CMK (cell line): ENCODE measurements at regions not wholly inside any gene's neighbourhood (a gene's known extent, or its start where the extent isn't known, plus 50 kb on each side); places are given as distances from the start of the nearest gene placed in this dataset.
A peak's percentile ranks its signal among the peaks of the same experiment; 100 is the strongest.
"Not testable (repeated sequence)": the region's sequence is repeated elsewhere in the genome, so short reads cannot be mapped to it uniquely, and the experiment has no call there.

Experiments used
- DNase-seq: peaks from one replicate; pipeline ENCODE4 v3.0.0-alpha.2; 2010; ENCODE audit warnings: low read depth

DNA sequence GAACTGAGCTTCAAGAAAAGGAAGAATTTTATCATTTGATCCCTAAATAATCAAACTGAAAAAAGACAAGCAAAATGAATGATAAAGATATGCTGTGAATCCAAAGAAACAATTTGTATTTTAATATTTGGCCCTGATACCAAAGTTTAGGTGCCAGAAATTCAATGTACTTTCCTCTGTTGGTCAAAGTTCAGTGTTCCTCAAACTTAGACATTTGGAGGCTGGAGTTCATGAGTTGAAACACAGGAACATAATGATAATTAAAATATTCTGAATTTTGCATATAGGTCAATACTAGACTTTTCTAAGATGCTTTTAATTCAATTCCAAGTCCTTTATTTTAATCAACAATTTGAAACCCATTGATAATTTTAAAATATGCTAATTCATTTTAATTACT is 1007.7 kb upstream of the ATXN7L3B start:
- DNase-seq: no peak

DNA sequence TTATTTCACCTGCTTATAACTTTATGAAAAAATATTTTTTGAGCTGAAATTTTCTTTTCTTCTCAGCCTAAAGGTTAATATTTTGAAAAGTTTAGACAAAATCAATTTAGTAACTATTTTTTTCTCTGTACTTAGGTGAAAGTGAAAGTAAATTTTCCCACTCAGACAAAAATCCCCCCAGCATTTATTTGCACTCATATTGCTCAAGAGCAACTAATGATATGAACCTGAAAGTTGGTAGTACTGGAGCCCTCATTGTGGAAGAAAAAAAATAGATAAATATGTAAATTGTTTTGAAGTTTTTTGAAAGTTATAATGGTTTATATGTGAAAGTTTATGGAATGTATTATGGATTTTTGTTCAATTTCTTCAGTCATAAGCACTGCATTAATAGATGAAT is 1005.9 kb upstream of the ATXN7L3B start:
- no peak for DNase-seq

DNA sequence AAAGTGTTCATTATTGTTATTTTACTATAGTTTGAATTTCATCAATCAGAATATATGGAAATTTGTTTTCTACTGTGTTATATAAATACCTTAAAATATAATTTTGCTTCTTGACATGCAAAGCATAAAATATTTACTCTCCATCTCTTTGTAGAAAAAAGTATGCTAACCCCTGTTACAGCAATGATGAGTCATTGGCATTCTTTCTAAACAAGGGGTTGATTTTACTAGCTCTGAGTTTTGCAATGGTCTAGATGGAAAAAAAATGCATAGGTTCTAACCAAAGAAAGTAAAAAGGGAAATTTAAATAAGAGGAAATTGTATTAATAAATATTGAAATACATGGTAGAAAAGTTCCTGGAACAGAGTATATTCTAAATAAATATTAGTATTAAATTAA is 990.2 kb upstream of the ATXN7L3B start:
- DNase-seq: no peak

DNA sequence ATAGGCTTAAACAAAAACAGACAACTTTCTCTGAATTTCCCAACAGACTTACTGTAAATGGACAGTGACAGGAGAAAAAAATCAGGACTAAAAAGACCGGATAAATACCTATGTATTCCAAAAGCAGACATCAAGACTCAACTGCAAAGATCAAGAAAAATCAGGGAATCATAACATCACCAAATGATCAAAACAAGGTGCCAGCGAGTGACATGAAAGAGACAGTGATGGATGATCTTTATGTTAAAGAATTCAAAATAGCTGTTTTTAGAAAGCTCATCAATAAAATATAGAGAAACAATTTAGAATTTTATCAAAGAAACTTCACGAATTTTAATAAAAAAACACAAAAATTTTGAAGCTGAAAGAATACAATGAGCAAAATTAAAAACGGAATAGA is 952.5 kb upstream of the ATXN7L3B start:
- no peak for DNase-seq

DNA sequence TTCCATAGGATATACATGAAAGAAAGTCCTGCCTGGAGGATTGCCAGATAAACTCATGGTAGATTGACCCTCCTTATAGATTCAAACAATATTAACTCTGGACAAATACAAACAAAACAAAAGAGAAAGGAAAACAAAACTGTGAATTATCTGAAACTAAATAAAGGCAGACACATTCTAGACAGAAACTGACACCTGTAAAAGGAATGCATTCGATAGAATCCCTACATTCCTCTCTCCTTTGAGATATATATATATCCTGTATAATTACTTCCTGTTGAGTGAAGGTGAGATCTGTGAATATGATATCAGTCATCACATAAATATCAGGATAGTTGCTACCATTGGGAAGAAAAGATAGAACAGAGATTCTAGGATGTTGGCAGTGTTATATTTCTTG is 948.4 kb upstream of the ATXN7L3B start:
- DNase-seq: no peak

DNA sequence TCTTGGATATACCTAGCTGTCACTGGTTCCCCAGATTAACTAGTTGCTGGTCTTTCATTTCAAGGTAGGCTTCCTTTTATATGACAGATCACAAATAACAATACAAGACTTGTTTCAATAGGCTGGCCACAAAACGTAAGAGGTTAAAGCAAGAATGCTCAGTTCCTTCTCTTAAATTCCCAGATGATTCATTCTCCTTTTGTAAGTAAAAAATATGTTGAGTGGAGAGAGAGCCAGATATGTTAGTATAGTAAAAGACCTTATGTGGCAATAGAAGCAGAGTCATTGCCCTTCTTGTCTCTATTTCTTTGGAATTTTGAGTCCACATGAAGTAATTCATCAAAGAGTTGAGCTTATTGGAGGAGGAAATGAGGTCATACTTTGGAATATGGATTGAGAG is 939.0 kb upstream of the ATXN7L3B start:
- no peak for DNase-seq

DNA sequence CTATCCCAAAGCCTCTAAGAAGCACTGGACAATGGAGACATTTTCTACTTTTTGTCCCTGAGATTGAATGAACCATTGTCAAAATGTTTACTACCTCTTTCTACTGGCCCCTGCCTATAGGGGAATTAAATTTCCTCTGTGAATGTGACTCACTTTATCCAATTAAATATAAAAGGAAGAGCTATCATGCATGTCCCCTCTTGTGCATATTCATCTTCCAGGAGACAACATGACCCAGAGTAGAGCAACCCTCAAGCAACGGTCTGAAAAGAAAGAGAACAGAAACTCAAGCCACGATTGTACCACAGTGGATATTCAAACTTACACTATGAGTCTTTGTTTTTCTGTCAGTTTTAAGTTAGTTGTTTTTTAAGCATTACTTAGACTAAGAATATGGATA is 938.4 kb upstream of the ATXN7L3B start:
- no peak for DNase-seq

DNA sequence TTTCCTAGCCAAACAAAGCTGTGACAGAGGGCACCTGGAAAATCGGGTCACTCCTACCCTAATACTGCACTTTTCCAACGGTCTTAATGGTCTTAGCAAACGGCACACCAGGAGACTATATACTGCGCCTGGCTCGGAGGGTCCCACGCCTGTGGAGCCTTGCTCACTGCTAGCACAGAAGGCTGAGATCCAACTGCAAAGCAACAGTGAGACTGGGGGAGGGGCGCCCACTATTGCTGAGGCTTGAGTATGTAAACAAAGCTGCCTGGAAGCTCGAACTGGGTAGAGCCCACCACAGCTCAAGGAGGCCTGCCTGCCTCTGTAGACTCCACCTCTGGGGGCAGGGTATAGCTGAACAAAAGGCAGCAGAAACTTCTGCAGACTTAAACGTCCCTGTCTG is 931.7 kb upstream of the ATXN7L3B start:
- DNase-seq: not testable (repeated sequence)

DNA sequence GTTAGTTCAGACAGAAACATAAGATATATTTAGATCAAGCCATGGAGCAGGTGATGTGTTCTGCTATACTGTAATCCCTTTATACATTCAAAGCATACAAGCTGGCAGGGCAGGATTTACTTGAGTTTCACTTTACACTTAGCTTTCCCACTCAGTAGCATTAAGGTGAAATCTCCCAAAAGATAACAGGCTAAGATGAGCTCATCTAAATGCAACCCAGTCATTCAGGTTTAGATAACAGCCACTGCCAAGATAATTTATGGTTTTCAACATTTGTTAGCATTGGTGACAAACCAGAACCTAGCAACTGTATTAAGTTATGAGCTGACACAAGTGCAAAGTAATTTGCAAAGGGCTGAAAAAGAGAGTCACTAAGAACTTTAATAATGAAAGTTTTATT is 925.1 kb upstream of the ATXN7L3B start:
- DNase-seq: no peak

DNA sequence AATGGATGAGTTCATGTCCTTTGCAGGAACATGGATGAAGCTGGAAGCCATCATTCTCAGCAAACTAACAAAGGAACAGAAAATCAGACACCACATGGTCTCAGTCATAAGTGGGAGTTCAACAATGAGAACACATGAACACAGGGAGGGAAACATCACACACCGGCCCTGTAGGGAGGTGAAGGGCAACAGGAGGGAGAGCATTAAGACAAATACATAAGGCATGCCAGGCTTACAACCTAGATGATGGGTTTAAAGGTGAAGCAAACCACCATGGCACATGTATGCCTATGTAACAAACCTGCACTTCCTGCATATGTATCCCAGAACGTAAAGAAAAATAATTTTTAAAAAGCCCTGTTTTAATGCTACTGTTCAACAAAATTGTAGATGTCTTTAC is 914.2 kb upstream of the ATXN7L3B start:
- no peak for DNase-seq

DNA sequence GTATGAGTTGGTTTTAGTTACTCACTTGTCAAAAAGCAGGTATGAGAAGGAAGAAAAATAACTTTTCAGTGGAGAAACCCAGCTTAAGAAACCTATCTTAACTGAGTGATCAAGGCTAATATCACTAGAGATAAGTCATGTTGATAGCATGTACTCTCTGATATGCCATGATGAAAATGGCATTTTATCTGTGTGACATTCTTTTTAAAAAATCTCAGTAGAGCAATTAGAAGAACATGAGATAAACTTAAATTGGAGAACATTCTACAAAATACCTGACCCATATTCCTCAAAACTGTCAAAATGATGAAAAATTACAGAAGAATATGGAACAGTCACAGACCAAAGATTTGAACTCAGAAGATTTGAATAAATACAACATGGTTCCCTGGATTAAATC is 912.4 kb upstream of the ATXN7L3B start:
- no peak for DNase-seq

DNA sequence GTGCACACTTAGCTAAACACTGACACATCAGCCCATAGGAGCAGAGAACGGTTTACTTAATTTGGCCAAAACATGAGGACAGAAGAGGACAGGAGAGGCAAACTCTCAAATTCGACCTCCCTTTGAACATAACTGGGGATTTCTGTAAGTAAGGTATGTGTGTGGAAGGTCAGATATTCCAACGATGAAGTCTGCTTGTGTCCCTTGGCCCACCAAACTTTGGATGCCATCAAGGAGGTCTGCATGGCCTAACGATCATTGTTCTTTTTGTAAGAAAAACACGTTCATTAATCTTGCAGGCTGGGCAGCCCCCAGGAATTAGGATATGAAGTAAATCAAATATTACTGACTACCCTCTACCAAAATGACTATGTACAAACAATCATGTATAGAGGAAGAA is 908.5 kb upstream of the ATXN7L3B start:
- DNase-seq: no peak

DNA sequence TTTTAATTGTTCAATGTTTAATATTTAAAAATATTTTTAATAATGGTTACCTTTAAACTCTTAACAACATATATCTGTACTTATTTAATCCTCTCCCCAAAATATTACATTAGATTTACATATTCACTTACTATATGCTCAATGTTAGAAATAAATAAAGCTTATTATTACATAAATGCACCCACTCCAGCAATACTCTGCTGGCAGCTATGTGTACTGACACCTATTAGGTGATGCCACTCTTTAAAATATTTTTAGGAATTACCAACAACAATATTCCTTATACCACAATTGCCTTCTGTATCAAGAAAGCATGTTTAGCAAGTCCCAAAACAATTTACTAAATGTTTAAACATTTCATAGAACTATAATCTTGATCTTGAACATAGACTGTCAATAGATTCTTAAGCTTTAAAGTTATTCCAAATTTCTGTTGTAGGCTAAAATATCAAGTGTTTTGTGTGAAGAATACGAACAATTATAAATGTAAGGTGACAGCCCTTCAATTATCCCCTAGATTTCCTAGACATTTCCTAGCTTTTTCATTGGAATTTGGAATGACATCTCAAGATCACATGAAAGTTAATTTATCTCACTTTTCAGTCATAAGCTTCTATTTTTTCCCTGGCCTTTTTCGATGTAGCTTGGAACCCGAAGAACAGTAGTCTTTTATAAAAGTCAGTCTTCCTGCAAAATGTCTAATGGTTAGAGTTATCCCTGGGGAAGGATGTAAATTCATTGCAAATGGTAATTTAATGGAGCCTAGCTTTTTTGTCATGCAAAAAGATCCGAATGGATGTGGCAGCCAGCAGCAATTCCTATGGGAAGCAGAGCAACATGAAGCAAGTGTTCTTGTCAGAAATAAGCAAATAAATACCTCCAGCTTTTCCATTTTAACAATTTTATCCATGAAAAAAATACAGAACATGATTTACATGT is 907.5 kb upstream of the ATXN7L3B start:
- no peak for DNase-seq

DNA sequence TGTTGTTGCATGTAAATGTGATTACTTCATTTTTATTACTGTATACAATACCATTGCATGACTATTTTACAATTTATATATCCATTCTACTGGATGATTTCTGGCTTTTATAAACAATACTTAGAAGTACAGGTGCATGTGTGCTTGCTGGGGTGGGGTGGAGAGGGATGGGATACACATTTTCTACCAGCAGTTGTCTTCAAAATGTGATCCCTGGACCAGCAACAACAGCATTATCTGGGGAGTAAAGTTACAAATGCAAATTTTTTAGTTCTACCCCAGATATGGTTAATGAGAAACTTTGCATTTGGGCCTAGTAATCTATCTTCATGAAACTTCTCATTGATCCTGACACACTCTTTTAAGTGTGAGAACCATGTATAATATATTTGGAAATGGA is 905.4 kb upstream of the ATXN7L3B start:
- DNase-seq: no peak

DNA sequence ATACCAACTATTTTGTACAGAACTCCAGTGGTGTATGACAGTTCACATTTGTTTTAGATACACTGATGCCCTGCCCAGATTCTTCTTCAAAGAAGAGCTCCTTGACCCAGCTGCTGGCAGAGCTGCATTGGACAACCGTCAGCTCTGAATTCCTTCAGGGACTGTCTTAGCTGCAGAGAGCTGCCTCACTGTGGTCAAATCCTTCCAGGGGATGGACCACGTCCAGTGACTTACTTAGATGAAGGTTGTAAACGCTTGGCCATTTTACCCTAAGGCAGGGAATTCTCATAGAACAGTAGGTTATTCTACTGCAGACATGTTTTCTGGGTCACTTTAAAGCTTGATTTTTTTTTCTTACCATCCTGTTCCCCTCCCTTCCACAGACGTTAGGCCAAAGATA is 905.0 kb upstream of the ATXN7L3B start:
- no peak for DNase-seq

DNA sequence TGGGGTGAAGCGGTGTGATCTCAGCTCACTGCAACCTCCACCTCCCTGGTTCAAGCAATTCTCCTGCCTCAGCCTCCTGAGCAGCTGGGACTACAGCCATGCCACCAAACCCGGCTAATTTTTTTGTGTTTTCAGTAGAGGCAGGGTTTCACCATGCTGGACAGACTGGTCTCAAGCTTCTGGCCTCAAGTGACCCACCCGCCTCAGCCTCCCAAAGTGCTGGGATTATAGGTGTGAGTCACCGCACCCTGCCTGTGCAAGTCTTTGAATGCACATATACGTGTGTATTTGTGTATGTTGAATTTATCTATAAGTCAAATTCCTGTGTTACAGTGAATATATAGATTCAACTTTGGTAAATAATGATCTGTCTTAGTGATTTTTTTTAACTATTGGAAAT is 898.2 kb upstream of the ATXN7L3B start:
- not testable (repeated sequence) for DNase-seq

DNA sequence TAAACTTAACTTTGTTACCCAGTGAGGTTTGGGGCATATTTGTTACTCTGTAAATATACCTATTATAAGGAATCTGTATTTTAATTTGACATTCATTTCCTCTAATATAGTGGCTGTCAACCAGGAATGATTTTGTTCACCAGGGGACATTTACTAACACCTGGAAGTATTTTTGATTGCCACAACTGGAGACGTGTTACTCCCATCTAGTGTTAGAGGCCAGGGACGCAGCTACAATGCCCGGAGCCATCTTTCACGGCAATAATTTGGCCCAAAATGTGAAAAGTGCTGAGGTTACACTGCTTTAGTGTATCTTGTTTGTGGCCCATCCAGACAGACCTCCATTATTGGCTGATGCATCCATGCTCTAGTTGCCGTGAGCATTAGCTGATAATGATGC is 881.3 kb upstream of the ATXN7L3B start:
- DNase-seq: no peak

DNA sequence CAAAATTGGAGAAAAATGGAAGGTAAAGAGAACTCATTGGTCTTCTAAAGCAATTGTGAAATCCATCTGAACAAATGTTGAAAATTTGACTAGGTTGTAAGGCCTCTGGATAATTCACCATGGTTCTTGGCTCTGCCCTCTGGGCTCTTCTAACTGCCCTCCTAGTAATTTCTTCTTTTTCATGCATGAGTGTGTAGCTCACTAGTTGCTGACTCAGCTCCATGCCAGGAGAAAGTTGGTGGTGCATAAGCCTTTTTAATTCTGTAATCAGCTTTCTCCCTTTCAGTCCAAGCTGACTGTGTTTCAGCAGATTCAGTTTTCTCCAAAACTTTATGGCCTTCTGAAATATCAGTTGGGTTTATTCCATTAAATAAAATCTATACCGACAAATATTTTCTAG is 877.8 kb upstream of the ATXN7L3B start:
- no peak for DNase-seq

DNA sequence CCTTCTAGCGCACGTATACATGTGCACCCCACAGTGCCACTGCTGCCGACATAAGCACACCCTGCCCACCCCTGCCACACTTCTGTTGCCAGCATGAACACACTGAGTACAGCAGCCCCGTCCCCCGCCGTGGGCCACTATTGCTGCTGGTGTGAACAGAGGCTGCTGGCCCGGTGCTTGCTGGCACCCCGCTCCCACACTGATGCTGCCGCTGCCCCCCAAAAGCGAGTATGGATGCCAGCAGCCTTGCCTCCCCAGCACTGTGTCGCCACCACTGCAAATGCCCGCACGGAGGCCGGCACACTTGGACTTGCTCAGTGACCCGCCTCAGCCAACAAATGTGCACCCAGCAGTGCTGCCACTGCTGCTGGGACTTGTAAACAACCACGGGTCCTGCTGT is 872.4 kb upstream of the ATXN7L3B start:
- DNase-seq: no peak

DNA sequence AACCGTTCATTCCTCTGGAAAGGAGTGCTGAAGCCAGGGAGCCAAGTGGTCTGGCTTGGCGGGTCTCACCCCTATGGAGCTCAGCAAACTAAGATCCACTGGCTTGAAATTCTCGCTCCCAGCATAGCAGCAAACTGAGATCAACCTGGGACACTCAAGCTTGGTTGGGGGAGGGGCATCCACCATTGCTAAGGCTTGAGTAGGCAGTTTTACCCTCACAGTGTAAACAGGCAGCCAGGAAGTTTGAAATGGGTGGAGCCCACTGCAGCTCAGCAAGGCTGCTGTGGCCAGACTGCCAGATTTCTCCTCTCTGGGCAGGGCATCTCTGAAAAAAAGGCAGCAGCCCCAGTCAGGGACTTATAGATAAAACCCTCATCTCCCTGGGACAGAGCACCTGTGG is 866.1 kb upstream of the ATXN7L3B start:
- DNase-seq: peak; percentile 25

DNA sequence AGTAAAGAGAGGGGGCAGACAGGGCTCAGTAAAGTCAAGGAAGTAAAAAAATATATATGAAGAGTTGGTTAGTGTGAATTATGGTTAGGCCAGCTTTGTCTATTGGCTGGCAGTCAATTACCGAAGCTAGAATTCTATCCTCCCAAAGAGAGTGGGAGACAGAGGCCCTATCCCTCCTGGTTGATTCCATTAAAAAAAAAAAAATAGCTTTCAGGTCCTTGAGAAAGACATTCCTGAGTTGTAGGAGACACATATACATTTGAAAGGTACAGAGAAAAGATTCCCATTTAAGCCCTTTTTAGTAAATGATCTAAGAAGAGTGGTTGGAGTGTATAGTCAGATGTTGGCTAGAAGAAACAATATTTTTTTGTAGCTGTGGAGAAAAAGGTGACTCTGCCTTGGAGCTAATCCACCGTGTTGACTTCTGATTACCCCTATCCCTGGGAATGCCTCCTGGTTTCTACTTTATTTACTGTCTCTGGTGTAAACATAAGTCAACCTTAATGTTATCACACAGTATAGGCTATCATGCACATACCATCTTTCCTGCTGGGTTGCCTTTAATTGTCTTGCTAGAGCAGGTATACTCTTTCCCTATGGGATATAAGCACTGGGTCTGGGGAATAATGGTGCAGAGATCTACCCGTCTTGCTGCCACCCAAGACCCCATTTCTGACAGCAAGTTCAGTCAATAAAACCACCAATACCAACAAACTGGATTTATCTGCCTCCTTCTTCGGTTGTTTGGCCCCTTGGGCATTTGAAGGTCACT is 859.9 kb upstream of the ATXN7L3B start:
- no peak for DNase-seq

DNA sequence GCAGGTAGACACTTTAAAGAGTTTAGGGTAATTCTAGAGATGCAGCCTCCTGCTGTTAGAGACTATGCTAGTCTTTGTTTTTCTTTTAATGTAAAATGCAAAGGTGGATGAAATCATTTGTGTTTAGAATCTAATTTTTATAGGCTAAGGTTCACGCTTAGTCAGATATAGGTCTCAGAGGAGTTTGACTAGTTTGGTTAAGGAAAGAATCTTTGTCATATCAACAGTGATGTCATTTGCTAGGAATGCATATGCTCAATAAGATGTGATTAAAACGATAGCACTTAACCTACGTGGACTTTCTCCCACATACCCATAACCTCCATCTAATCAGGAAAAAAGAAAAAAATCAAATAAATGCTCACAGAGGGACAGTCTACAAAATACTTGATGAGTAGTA is 859.3 kb upstream of the ATXN7L3B start:
- no peak for DNase-seq

DNA sequence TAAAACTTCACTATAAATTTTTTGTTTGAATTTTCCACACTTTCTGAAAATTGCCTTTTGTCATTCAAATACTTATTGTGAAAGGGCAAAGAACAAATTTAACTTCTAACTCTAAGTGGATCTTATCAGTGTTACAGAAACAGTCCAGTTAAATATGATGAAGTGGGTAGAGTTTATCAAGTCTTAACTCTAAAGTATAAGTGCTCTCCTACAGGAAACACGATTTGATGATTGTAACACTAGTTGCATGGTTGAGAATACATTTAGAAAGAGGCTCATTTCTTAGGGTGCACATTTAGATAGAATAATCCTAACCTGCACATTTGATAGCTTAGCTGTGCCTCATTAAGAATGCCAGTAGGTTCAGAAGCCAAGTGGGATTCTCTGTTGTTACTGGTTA is 838.3 kb upstream of the ATXN7L3B start:
- no peak for DNase-seq
